ENCODE measurements at regions not wholly inside any gene's neighbourhood (a gene's known extent, or its start where the extent isn't known, plus 50 kb on each side); places are given as distances from the start of the nearest gene placed in this dataset.

- TF ChIP-seq TAF1 (conservative IDR thresholded peaks at IDR 0.05) (no peak), MAX (IDR thresholded peaks at IDR 0.05) (no peak), JUND (IDR thresholded peaks at IDR 0.05) (no peak), RXRA (IDR thresholded peaks at IDR 0.05) (no peak), SP1 (IDR thresholded peaks at IDR 0.05) (no peak), CTCF (IDR thresholded peaks at IDR 0.05; ENCODE audit: low read depth, low read length, missing input control) (no peak), YY1 (IDR thresholded peaks at IDR 0.05) (no peak), FOXA1 (IDR thresholded peaks at IDR 0.05) (no peak)
Measured at GRCh38 chr20:52787216-52787615, 184.9 kb upstream of the TSHZ2 start.
